ENCODE measurements at regions not wholly inside any gene's neighbourhood (a gene's known extent, or its start where the extent isn't known, plus 50 kb on each side); places are given as distances from the start of the nearest gene placed in this dataset.

DNA sequence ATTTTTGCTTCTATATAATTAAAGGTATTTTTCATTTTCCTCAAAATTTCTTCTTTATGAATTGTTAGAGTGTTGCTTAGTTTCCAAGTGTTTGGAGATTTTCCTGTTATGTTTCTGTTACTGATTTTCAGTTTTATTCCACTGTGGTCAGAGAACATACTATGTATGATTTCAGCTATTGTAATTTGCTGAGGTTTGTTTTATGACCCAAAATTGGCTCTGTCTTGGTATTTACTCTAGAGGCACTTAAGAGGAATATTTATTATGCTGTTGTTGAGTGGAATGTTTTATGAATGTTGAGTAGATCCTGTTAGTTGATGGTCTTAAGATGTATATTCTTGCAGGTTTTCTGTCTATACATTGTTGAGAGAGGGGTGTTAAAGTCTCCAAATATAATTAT is 263.5 kb downstream of the PABPC4L start:
- H3K4me3 ChIP-seq (ENCODE audit: low read depth, low read length) = no peak overlapping the region
- no peak for DNase-seq (ENCODE audit: low read depth, low spot score)
- TF ChIP-seq, protein P1, sequence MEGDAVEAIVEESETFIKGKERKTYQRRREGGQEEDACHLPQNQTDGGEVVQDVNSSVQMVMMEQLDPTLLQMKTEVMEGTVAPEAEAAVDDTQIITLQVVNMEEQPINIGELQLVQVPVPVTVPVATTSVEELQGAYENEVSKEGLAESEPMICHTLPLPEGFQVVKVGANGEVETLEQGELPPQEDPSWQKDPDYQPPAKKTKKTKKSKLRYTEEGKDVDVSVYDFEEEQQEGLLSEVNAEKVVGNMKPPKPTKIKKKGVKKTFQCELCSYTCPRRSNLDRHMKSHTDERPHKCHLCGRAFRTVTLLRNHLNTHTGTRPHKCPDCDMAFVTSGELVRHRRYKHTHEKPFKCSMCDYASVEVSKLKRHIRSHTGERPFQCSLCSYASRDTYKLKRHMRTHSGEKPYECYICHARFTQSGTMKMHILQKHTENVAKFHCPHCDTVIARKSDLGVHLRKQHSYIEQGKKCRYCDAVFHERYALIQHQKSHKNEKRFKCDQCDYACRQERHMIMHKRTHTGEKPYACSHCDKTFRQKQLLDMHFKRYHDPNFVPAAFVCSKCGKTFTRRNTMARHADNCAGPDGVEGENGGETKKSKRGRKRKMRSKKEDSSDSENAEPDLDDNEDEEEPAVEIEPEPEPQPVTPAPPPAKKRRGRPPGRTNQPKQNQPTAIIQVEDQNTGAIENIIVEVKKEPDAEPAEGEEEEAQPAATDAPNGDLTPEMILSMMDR (IDR thresholded peaks at IDR 0.05; ENCODE audit: insufficient read depth, low read length, missing control alignments) = no peak
- CTCF ChIA-PET = no interaction called here
- POLR2A ChIA-PET = no interaction called here

DNA sequence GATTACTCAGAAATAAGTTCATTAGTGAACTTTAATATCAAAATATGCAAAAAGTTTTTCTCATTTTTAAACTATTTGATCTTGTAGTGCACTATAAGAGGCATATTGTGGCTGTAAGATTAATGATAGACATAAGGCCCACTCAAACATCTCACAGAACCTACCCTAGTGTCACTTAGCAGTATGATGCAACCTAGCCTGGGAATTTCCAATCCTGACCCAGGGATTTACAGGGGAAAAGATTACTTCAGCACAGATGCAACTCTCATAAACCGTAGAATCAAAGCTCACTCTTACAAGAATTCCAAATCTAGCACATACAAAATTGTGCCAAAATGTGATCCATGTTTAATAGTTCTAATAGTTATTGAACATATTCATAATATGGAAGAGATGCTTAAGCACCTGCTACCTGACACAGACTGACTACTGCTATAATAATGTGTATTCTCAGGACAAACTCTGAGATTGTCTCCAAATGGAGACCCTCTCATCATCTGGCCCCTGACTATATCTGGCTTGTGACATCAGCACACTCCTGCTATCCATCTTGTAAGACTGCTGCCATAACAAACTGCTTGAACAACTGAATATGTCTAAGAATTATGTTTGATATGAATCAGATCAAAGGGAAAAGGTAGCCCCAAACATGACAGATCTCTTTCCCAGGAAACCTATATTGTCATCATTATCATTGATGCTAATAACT is 271.9 kb downstream of the PABPC4L start:
- CTCF ChIA-PET = no interaction called here
- POLR2A ChIA-PET = no interaction called here
- no peak for DNase-seq (ENCODE audit: low read depth, low spot score)
- no peak overlapping the region for H3K4me3 ChIP-seq (ENCODE audit: low read depth, low read length)
- TF ChIP-seq, protein P1 (IDR thresholded peaks at IDR 0.05; ENCODE audit: insufficient read depth, low read length, missing control alignments) = no peak

DNA sequence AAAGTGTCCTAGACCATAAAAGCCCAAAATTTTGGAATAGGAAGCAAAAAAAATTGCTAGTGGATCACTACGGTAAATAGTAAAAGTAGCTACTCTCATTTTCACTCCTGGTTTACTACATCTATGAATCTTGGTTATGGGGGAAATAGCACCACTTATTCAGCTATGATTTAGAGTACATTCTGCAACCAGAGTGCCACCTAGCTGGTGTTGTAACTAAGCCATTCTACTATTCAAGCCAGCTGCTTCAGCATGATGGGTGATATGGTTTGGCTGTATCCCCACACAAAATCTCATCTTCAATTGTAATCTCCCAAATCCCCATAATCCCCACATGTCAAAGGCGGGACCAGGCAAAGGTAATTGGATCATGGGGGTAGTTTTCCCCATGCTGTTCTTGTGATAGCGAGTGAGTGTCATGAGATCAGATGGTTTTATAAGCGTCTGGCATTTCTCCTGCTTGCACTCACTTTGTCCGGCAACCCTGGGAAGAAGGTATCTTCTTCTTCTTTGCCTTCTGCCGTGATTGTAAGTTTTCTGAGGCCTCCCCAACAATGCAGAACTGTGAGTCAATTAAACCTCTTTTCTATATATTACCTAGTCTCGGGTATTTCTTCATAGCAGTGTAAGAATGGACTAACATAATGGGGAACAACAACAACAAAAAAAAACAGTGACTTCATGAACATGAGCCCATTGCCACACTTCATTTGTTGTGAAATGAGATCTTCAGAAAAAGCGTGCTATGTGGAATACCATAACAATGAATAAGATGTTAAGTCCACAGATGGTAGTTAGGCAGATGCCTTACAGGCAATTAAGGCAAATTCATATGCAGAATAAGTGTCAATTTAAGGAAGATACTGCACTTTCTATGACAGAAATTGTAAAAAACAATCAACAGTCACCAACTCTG is 280.1 kb downstream of the PABPC4L start:
- H3K4me3 ChIP-seq (ENCODE audit: low read depth, low read length) = no peak overlapping the region
- ChIA-PET POLR2A (no interaction called here), CTCF (no interaction called here)
- TF ChIP-seq, protein P1 (IDR thresholded peaks at IDR 0.05; ENCODE audit: insufficient read depth, low read length, missing control alignments) = no peak
- DNase-seq (ENCODE audit: low read depth, low spot score) = no peak

DNA sequence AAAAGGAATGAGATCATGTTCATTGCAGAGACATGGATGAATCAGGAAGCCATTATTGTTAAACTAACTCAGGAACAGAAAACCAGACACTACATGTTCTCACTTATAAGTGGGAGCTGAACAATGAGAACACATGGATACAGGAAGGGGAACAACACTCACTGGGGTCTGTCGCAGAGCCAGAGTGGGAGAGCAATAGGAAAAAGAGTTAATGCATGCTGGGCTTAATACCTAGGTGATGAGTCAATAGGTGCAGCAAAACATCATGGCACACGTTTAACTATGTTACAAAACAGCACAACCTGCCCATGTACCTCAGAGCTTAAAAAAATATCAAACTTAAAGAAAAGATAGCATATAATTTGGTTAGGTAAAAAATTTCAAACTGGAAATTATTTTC is 281.4 kb downstream of the PABPC4L start:
- TF ChIP-seq, protein P1 (IDR thresholded peaks at IDR 0.05; ENCODE audit: insufficient read depth, low read length, missing control alignments) = no peak
- H3K4me3 ChIP-seq (ENCODE audit: low read depth, low read length) = no peak overlapping the region
- no peak for DNase-seq (ENCODE audit: low read depth, low spot score)
- ChIA-PET POLR2A (no interaction called here), CTCF (no interaction called here)

DNA sequence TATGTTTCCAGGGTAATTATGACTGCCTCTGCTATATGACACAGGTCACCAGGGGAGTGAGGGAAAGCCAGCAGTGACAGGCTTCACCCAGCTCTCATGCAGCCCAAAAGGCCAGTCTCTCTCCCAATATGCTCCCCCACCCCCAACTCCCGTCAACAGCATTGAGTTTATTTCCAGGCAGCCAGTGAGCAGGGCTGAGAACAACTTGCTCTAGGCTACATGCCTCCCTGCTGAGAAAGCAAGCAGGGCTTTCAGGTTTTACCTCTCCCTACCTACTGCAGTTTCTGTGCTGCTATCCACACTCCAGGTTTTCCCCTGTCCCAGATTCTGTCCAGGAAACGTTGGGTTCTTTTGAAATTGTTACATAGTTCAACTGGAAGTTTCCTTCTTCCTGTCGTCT is 291.4 kb downstream of the PABPC4L start:
- ChIA-PET CTCF (no interaction called here), POLR2A (no interaction called here)
- no peak for DNase-seq (ENCODE audit: low read depth, low spot score)
- no peak overlapping the region for H3K4me3 ChIP-seq (ENCODE audit: low read depth, low read length)
- TF ChIP-seq, protein P1 (IDR thresholded peaks at IDR 0.05; ENCODE audit: insufficient read depth, low read length, missing control alignments) = no peak

DNA sequence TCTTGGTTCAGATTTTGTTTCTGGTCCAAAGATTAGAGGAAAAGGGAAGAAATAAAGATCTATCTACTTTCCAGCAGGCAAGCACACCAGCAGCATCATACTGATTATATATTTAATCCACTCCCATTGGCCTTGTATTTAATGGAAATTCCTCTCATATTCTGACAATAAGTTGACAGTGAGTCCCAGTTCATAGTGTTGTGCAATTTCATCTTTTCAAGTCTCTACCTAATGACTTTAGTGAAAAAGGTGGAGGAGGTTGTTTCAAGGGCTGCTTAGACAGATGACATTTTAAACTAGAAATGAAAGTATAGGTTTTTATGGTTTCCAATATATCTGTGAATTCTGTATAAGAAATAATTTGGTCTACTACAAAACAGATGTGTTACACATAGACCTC is 298.6 kb downstream of the PABPC4L start:
- TF ChIP-seq, protein P1 (IDR thresholded peaks at IDR 0.05; ENCODE audit: insufficient read depth, low read length, missing control alignments) = no peak
- no peak overlapping the region for H3K4me3 ChIP-seq (ENCODE audit: low read depth, low read length)
- ChIA-PET POLR2A (no interaction called here), CTCF (no interaction called here)
- DNase-seq (ENCODE audit: low read depth, low spot score) = no peak

Data from AG04449 (cell line).